HG03025 (cell line): ENCODE measurements at regions not wholly inside any gene's neighbourhood (a gene's known extent, or its start where the extent isn't known, plus 50 kb on each side); places are given as distances from the start of the nearest gene placed in this dataset.

Source experiments
- ATAC-seq: cut with Tn5 transposase; IDR thresholded peaks from one replicate; pipeline ENCODE4 v1.9.1; 2021; ENCODE audit warnings: mild to moderate bottlenecking, moderate library complexity; ENCODE audit not compliant: unreplicated experiment, low FRiP score

DNA sequence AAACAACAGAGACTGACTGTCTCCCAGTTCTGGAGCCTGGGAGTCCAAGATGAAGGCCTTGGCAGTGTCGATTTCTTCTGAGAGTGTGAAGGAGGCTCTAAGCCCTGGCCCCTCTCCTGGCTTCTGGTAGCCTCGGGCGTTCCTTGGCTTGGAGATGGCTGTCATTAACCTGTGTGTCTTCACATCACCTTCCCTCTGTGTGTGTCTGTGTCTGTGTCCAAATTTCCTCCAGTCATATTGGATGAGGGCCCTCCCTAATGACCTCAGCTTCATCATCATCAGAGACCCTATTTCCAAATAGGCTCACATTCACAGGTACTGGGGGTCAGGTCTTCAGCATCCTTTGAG lies 138.3 kb downstream of the TOMM20 start:
- no peak for ATAC-seq

DNA sequence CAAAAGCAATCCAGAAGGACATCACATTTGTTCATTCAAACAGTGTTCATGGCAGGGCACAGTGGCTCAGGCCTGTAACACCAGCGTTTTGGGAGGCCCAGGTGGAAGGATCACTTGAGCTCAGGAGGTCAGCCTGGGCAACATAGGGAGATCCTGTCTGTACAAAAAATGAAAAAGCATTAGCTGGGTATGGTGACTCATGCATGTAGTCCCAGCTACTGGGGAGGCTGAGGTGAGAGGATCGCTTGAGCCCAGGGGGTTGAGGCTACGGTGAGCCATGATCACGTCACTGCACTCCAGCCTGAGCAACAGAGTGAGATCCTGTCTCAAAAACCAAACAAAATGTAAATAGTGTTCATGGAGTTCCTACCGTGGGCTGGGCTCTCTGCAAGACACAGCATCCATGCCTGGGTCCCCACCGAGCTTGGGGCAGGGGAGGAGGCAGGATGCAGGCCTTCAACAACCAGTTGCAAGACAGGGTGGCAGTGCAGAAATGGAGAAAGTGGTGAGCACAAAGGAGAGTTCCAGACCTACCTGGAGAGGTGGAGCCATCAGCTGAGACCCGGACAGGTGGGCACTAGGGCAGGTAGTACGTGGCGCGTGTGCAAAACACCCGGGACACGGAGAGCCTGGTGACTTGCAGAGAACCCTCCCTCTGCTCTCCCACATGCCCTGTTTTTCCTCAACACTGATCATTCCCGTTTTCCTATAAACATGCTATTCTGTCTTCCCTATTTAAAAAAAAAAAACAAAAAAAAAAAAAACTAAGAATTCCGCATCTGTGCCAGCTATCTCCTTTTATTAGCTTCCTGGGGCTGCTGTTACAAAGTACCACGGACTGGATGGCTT lies 138.9 kb downstream of the TOMM20 start:
- no peak for ATAC-seq

DNA sequence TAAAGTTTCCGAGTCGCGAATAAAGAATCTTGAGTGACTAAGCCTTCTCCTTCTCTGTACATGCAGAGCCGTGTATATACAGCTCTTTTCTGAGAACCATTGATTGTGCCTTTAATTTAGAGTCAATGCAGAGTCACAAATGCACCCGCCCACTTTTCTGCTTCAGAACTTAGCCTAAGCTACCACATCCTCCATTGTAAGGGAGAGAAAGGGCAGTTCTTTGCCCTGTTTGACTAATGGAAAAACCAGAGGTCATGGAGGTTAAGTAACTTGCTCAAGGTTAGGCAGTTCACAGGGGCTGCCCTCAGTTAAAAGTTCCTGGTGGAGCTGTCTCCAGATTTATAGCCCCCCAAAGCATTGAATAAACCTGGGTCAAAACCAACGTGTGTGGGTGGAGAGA lies 139.6 kb downstream of the TOMM20 start:
- no peak for ATAC-seq

DNA sequence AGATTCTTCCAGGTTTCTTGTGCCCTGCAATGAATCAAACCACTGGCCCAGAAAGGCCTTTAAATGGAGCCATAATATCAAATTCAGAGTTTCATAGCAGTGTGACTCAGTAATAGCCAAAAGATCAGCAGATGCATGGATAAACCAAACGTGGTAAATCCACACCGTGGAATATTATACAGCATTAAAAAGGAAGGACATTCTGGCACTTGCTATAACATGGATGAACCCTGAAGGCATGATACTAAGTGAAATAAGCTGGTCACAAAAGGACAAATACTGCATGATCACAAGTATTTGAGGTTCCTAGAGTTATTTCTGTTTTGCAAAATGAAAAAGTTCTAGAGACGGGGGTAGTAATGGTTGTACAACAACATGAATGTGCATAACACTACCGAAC lies 140.1 kb downstream of the TOMM20 start:
- no peak for ATAC-seq

DNA sequence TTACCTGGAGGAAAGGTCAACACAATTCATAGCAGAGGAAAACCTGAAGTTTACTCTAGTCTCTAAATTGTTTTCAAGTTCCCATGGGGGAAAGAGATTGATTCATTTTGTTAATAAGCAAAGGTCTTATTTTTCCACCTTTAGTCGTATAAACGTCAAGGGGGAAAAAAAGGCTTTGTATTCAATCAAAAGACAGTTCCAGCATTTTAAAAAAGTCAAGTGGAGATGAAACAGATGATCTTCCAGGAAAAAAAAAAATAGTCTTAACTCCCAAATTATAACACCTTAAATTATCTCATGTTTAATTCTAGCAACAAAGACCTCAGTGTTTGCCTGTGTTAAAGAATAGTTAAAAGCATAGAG lies 140.5 kb downstream of the TOMM20 start:
- no peak for ATAC-seq

DNA sequence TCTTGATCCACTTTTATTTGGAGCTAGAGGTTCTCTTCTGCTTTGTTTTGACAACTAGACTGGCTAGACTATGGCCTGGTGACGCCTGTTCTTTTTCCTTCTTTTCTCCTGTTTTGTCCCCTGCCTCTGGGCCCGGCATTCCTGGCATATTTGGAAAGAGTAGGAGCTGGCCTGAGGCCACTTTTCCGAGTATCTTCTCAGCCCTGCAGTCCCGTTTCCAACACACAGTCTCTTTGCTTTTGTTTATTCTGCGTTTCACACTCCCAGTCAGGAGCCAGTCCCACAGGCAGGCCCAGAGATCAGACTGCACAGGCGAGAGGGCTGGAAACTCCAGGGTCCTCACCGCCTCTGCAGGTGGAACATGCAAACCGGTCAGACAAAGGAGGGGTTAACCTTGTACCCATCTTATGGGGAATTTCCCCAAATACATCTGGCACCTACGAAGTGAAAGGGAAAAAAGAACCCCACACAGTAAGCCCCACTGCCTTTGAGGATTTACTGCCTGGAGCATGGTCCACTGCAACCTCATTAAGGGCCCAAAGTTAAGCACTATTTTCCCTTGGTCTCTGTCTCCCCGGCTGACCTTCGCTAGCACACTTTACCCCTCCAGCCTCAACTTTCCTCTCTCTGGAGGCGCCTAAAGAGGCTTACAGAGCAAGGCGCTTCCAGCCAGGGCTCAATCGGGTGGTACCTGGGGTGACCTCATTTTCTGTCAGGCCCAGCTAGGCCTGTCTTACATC lies 141.1 kb downstream of the TOMM20 start:
- no peak for ATAC-seq

DNA sequence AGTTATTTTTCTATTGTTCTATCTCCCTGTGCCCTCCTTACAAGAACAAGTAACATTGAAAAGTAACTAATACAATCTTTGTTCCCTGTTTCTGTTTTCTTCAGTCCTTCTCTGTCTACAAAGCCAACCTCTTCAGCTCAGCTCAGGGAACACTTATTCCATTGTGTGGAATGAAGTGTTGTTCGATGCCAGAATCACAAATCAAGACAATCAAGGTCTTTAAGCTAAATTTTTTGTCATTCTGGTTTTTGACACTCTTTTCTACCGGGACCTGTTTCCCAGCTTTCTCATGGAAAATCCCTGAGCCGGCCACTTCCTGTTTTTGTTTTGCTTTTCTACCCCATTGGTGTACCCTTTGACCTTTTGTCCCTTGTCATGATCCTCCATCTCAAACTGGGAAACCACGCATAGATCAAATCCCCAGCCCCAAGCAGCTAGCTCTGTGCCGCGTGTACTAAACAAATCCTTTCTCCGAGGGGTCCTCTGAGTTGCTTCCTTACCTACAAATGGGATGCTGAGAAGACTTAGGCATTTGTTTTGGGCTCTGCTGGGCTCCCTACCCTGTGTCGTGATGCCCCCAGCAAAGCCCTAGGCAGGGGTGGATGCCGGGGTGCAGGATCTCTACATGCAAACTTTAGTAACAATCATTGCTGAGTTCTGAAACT lies 141.8 kb downstream of the TOMM20 start:
- ATAC-seq = no peak

DNA sequence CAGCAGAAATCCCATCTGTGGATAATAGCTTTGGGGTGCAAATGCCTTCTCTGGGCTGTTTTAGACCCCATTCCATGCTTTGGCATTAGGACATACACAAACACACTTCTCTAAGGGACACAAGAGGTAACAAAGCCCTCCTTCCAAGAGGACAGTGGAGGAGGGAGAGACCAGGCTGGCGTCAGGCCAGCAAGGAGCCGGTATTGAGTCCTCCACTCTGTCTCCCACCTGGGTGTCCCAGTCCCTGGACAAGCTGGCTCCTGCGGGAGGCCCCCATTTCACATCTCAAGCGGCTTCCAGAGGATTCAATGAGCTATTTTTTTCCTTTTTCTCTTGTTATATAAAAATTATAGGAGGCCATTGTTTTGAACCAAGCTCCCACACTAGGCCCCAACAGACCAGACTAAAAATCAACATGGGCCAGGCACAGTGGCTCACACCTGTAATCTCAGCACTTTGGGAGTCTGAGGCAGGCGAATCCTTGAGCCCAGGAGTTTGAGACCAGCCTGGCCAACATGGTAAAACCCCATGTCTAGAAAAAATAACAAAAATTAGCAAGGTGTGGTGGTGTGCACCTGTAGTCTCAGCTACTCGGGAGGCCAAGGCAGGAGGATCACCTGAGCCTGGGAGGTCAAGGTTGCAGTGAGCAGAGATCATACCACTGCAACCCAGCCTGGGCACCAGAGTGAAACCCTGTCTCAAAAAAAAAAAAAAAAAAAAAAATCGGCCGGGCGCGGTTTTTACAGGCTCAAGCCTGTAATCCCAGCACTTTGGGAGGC lies 142.9 kb downstream of the TOMM20 start:
- ATAC-seq = no peak

DNA sequence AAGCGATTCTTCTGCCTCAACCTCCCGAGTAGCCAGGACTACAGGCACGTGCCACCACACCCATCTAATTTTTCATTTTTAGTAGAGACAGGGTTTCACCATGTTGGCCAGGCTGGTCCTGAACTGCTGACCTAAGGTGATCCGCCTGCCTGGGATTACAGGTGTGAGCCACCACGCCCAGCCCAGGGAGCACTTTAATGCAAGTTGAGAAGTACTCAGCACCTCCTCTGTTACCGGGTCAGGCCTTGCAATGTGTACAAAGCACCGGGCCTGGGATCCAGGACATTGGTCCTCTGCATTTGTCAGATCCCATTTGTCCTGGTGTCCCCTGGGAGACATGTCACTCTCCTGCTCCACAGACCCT lies 143.6 kb downstream of the TOMM20 start:
- no peak for ATAC-seq

DNA sequence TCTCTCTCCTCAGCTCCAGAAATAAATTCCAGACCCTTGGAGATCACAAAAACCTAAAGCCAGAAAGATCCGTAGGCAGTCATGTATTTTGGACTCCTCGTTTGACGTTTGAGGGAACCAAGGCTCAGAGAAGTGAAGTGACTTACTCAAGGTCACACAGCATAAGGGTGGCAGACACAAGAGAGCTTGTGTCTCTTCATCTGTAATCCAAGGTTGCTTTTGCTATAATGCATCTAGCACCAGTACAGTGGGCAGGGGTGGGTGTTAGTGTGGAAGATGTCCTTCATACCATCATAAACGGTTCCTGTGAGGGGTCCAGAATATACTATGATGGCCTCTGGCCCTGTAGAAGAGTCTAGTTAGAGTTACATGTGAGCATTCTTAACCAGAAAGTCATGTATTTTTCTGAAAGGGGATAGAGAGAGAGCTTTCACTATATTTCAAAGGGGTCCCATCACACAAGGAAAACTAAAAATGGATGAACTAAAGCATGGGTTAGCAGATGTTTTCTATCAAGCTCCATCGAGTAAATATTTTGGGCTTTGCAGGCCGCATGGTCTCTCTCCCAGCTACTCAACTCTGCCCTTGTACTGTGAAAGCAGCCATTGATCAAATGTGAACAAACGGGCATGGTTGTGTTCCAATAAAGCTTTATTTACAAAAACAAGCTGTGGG lies 144.9 kb downstream of the TOMM20 start:
- ATAC-seq = no peak

DNA sequence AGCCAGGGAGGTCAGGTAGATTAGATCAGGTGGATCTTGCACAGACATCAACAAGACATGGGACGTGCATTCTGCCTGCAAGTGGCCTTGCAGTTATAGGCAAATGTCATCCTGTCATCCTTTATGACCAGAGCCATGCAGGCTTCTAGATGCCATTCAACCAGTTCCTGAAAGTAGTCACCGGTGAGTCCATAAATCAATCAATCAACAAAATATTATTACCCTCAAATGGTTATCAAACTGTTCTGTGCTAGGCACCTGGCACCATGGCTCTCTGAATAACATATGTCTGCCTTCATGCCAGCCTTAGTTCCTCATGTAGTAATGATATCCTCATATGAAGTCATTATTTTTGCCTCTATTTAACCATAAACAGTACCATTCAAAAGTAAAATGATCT lies 146.9 kb downstream of the TOMM20 start:
- no peak for ATAC-seq

DNA sequence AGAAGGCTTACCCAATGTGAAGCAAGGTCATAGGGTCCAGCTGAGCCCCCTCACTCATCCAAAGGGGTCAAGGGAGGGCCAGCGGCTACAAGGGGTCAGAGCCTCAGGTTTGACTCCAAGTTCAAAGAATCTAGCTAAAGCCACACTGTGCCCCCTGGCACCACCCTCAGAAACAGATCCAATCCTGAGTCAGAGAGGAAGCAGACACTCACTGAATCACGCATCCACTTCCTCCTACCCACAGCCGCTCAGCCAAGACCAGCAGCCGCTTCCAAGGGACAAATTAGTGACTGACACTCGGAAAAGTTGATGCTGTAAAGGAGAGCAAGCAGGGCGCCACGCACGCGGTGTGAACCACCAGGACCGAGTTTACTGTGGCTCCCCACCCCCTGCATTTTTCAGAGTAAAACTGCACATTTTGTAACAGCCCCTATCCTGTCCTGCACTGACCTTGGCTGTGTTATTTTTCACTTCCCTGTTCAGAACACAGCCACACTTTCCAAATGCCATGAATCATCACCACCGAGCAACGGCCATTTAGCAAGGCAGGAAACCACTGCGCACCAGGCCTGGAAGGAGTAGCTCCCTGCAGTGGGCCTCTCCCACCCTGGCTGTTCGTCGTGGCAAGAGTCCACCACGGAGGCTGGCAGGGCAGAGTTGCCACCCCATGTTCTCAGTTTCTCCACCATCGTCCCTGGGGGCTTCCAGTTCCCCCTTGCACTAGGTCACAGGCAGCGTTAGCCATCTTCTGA lies 147.8 kb downstream of the TOMM20 start:
- ATAC-seq = no peak

DNA sequence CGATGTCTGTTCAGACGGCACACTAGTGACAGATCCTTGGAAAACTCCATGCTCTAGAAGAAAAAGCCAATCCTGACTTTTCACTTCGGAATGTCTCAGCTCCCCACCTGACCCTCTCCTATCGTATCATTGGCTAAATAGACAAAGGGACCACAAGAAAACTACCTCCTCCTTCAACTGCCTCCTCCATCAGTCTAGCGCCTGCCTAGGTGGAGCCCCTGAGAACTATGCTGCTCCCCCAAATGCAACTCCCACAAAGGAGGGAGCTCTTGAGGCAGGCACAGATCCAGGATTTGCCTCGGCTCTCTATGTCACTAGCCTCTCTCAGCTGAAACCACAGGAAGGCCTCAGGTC lies 148.4 kb downstream of the TOMM20 start:
- ATAC-seq = no peak

DNA sequence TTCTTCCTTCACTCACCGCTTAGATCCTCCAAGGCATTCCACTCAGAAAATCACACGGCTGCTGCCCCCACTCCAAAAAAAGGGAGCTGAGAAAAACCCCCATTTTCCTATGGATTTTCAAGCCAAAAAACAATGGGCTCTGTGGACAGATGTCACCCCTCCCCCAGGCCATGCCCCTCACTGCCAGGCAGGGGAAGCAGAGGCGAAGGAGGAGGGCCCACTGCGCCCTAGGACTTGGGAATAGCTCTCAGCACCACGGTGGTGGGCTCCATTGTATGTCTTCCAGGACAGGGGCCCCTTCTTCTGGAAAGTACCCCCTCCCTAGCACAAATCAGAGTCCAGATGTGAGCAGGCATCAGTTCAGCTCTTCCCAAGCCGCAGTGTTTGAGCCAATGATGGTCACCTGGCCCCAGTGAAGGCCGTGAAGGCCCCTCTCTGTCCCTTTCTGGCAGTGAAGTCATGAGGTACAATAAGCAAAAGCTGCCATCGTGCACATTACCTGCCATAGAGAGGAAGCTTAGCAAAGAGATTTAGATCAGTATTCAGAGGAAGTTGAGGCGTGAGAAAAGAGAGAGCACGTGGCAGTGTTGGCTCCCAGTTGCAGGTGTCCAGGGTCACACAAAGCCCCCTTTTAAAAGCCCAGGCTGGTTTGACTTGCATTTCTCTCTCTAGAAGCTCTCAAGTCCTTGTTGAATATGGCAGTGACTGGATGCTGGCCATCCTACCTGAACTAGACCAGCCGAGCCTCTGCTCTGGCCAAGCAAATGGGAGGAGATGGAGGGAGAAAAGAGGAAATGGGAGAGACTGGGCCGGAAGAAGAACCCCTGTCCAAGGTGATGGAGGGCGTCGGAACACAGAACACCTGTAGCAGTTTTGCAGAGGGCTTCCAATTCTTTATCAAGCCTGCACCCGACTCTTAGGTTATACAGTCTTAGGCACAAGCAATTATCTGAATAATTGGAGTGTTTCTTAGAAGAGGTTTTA lies 149.0 kb downstream of the TOMM20 start:
- ATAC-seq = no peak

DNA sequence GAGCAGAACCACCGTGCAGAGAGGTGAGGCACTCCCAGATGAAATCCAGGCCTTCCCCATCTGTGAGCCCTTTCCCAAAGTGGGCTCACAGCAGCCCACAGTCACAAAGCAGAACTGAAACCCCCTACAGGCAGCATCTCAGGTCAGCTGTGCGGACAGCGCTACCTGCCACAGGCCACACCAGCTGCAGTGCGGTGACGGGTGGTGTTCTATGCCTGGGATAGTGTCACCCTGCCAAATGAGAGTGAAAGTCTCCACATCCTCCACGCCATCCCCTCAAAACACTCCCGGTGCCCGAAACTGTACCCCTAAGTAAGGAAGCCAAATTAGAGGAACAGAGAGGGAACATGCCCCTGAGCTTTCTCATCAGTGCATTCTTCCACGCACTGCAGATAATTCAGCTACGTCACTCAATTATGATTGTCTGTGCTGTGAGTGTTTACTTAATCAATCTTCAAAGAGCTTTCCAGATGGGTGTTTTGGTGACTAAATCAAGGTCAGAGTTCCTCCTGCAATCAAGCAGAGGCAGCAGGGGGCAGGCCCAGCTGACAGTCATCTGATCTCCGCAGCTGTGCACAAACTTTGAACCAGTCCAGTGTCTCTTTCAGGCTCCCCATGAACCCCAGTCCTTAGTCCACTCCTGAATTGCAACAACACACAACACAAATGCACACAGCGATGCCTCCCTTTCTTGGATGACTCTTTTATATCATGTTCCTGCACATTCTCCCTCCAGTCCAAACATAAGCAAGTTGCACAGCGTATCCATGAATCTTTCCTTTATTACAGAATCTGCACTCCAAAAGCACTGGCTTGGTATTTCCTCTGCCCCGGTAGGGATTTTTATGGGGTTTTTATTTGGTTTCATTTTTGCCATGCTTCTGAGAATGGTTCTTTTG lies 150.0 kb downstream of the TOMM20 start:
- ATAC-seq = peak; percentile 59

DNA sequence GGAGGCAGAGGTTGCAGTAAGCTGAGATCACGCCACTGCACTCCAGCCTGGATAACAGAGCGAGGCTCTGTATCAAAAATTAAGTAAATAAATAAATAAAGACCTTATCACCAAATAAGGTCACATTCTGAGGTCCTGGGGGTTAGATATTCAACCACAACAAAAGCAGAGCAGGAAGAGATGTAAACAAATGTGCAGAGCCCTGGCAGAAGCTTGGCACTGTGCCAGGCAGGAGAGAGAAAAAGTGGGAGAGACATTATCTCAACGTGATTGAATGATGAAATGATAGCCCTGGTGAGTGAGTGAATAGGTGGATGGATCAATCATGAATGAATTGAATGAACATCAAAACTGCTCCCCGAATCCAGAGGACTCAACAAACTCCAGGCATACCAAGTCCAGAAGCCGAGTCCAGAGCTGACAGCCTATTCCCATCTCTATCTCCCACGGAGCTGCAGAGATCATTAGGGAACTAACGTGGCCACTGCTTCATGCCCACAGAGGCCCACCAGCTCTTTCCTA lies 150.7 kb downstream of the TOMM20 start:
- no peak for ATAC-seq
